DMS 273 (cell line): ENCODE measurements at regions not wholly inside any gene's neighbourhood (a gene's known extent, or its start where the extent isn't known, plus 50 kb on each side); places are given as distances from the start of the nearest gene placed in this dataset.
"Not testable (repeated sequence)": the region's sequence is repeated elsewhere in the genome, so short reads cannot be mapped to it uniquely, and the experiment has no call there.

Experiments
- DNase-seq: peaks from one replicate; lab custom pipeline; 2025; ENCODE audit not compliant: unreplicated experiment; lab: John Stamatoyannopoulos, UW

GRCh38 chr4:33625748-33626147, 2618.6 kb downstream of the ARAP2 start:
- DNase-seq: peak; percentile 13

- DNase-seq: no peak
Observed at GRCh38 chr4:33626221-33626620, 2618.1 kb downstream of the ARAP2 start.

- DNase-seq: no peak
Observed at GRCh38 chr4:33628296-33628695, 2616.0 kb downstream of the ARAP2 start.

GRCh38 chr4:33649015-33649414, 2595.3 kb downstream of the ARAP2 start:
- DNase-seq: peak; percentile 6

GRCh38 chr4:33649471-33649870, 2594.8 kb downstream of the ARAP2 start:
- DNase-seq: no peak

- DNase-seq: no peak
Observed at GRCh38 chr4:33650036-33650435, 2594.3 kb downstream of the ARAP2 start.

GRCh38 chr4:33658971-33659370, 2585.3 kb downstream of the ARAP2 start:
- no peak for DNase-seq

GRCh38 chr4:33661636-33662035, 2582.7 kb downstream of the ARAP2 start:
- no peak for DNase-seq

- no peak for DNase-seq
Observed at GRCh38 chr4:33685939-33686338, 2558.4 kb downstream of the ARAP2 start.

- DNase-seq: no peak
Observed at GRCh38 chr4:33696041-33696440, 2548.3 kb downstream of the ARAP2 start.

GRCh38 chr4:33696586-33696985, 2547.7 kb downstream of the ARAP2 start:
- no peak for DNase-seq

GRCh38 chr4:33709247-33709646, 2535.1 kb downstream of the ARAP2 start:
- DNase-seq: no peak

GRCh38 chr4:33711826-33712225, 2532.5 kb downstream of the ARAP2 start:
- DNase-seq: no peak

- no peak for DNase-seq
Observed at GRCh38 chr4:33714971-33715370, 2529.3 kb downstream of the ARAP2 start.

- peak; percentile 32 for DNase-seq
Observed at GRCh38 chr4:33715841-33716395, 2528.4 kb downstream of the ARAP2 start.

- DNase-seq: no peak
Observed at GRCh38 chr4:33722254-33722653, 2522.1 kb downstream of the ARAP2 start.

- DNase-seq: peak; percentile 39
Observed at GRCh38 chr4:33722800-33723516, 2521.4 kb downstream of the ARAP2 start.

GRCh38 chr4:33724685-33725084, 2519.6 kb downstream of the ARAP2 start:
- DNase-seq: no peak

GRCh38 chr4:33725861-33726260, 2518.5 kb downstream of the ARAP2 start:
- no peak for DNase-seq

GRCh38 chr4:33737726-33738125, 2506.6 kb downstream of the ARAP2 start:
- DNase-seq: no peak

GRCh38 chr4:33739884-33740632, 2504.3 kb downstream of the ARAP2 start:
- DNase-seq: no peak

- DNase-seq: not testable (repeated sequence)
Observed at GRCh38 chr4:33740871-33741270, 2503.4 kb downstream of the ARAP2 start.
